PFSK-1 (cell line): ENCODE measurements at regions not wholly inside any gene's neighbourhood (a gene's known extent, or its start where the extent isn't known, plus 50 kb on each side); places are given as distances from the start of the nearest gene placed in this dataset.

ENCODE experiments used
- FOXP2 ChIP-seq: optimal IDR thresholded peaks from 2 replicates; pipeline ENCODE3; 2011; ENCODE audit warnings: borderline replicate concordance, control low read depth, inconsistent platforms; ENCODE audit not compliant: insufficient read depth; ENCODE audit errors: extremely low read length, extremely low read depth
- POLR2AphosphoS5 ChIP-seq: IDR thresholded peaks from 2 replicates; pipeline ENCODE4 v1.6.1; 2012; ENCODE audit warnings: low read depth, mild to moderate bottlenecking, control low read depth, low read length, moderate library complexity
- SIN3A ChIP-seq: IDR thresholded peaks from 2 replicates; pipeline ENCODE4 v1.6.1; 2012; ENCODE audit warnings: mild to moderate bottlenecking, low read length, moderate library complexity, borderline replicate concordance; ENCODE audit not compliant: insufficient read depth
- TAF1 ChIP-seq: IDR thresholded peaks from 2 replicates; pipeline ENCODE4 v1.6.1; 2012; ENCODE audit warnings: low read length, control low read depth, borderline replicate concordance; ENCODE audit not compliant: insufficient read depth
- TF ChIP-seq, protein P1 (sequence below), 2 experiments: IDR thresholded peaks; 2 replicates each; pipeline versions ENCODE4 v1.6.1 to v1.8.0; 2011 to 2012; ENCODE audit warnings: low read depth in 2 of 2, low read length in 2 of 2, control low read depth in 1 of 2, inconsistent platforms in 1 of 2, mild to moderate bottlenecking in 1 of 2, moderate library complexity in 1 of 2; ENCODE audit not compliant: insufficient read depth in 1 of 2

- TF ChIP-seq, protein P1, sequence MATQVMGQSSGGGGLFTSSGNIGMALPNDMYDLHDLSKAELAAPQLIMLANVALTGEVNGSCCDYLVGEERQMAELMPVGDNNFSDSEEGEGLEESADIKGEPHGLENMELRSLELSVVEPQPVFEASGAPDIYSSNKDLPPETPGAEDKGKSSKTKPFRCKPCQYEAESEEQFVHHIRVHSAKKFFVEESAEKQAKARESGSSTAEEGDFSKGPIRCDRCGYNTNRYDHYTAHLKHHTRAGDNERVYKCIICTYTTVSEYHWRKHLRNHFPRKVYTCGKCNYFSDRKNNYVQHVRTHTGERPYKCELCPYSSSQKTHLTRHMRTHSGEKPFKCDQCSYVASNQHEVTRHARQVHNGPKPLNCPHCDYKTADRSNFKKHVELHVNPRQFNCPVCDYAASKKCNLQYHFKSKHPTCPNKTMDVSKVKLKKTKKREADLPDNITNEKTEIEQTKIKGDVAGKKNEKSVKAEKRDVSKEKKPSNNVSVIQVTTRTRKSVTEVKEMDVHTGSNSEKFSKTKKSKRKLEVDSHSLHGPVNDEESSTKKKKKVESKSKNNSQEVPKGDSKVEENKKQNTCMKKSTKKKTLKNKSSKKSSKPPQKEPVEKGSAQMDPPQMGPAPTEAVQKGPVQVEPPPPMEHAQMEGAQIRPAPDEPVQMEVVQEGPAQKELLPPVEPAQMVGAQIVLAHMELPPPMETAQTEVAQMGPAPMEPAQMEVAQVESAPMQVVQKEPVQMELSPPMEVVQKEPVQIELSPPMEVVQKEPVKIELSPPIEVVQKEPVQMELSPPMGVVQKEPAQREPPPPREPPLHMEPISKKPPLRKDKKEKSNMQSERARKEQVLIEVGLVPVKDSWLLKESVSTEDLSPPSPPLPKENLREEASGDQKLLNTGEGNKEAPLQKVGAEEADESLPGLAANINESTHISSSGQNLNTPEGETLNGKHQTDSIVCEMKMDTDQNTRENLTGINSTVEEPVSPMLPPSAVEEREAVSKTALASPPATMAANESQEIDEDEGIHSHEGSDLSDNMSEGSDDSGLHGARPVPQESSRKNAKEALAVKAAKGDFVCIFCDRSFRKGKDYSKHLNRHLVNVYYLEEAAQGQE (IDR thresholded peaks at IDR 0.05; ENCODE audit: insufficient read depth in 1 of 2, low read depth in 2 of 2, low read length in 2 of 2), result no peak
- TF ChIP-seq TAF1 (no peak), SIN3A (no peak), POLR2AphosphoS5 (no peak), FOXP2 (no peak)
Measured at GRCh38 chr5:36505021-36505420, 101.4 kb upstream of the SLC1A3 start.
